ENCODE measurements at regions not wholly inside any gene's neighbourhood (a gene's known extent, or its start where the extent isn't known, plus 50 kb on each side); places are given as distances from the start of the nearest gene placed in this dataset.

DNA sequence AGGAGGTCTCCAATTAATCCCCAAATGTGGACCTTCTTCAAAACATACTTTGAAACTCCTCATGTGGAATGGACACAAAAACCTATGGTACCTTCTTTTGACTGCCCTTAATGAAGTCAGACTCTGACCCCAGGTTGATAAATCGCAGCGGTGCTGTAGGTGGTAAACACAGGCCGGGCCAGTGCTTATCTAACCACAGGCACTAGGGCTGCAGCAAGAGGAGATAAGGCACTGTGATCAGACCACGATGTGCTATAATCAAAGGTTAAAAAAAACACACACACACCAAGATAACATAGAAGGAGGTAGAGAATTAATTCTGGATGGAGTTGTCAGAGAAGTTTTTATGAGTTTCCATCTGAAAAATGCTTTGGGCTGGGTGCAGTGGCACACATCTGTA is 52.3 kb upstream of the SIPA1L2 start:
- DNase-seq = peak; percentile 61

DNA sequence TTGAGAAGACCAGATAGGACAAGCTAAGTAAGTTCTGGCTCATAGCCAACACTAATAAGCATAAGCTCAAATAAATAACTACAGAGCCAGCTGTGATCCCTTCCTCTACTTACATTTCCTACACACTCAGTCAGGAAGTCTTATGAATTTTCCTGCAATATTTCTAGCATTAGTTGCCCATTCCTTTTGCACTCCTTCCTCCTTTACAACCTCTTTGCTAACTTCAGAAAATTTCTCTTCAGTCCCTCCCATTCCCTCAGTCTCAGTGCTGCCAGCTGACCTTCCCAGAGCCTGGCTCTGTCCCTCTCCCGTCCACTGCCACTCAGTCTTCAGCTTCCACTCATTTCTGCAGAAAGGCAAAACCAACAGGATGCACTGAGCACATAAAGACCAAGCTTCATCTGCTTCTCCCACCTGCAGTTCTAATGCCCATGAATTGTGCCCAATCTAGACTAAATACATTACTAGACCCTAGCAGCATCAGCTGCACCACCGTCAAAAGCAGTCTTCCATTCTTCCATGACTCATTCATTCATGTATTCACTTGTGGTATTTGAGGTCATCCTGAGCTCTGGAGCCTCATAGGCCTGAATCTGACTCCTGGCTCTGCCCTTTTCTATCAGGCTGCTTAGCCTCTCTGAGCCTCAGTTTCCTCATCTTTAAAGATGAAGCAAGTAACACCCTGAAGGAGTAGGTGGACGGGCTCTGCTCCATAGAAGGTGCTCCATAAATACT is 54.6 kb upstream of the SIPA1L2 start:
- DNase-seq = peak; percentile 29

DNA sequence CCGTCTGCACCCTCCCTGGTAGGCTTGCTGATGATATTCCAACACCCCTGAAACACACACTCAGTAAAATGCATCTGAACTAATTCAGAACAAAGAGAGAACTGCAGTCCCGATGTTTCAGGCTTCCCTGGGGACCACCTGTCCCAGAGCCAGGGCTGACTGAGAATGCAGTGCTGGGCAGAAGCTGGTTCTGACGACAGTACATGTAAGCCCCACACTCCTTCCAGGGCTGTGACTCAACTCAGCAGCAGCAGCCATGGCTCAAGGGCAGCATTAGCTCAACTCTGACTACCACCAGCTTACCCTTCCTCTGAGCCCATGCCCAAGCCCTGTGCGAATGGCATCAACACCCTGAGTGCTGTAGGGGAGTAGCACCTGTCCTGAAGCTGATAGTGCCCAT is 56.4 kb upstream of the SIPA1L2 start:
- DNase-seq = no peak

DNA sequence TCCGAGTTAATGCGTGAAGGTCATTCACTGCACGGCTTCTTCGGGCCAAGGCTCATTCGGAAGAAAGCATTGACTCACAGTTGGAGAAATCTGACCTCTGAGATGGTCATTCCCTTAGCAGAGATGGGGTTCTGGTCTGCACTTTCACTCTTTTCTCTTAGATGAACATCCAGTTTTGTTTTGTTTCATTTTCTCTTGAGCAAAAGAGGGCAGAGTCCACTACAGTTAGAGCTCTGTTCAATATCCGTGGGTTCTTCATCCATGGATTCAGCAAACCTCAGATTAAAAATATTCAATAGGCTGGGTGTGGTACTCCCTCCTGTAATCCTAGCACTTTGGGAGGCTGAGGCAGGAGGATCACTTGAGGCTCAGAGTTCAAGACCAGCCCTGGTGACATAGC is 57.4 kb upstream of the SIPA1L2 start:
- DNase-seq = no peak

DNA sequence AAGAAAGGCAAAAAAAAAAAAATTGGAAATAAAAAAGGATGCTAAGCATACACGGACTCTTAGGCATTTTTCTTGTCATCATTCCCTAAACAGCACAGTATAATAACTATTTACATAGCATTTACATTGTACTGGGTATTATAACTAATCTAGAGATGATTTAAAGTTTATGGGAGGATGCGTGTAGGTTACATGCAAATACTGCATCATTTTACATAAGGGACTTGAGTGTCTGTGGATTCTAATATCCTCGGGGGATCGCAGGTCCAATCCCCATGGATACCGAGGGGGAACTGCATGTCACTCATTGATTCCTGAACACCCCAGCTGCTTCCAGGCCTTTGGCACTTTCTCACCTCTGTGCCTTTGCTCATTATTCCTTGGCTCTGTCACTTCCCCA is 57.8 kb upstream of the SIPA1L2 start:
- DNase-seq = no peak

DNA sequence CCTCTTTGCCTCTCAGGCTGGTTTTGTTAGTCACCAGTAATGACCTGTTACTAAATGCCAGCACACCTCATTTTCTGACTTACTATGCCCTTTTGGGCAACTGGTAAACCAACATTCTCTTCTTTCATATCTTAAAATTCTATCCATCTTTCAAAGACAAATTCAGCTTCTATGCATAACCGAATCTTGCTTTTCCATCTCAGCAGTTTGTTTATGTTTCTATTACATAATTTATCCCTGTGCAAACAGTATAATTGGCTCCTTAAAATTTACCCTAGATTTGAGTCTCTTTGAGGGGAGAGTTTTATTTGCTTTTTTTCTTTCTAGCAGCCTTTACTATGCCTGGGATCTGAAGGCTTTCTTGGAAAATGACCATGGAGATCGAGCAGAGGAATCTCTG is 58.5 kb upstream of the SIPA1L2 start:
- DNase-seq = no peak

DNA sequence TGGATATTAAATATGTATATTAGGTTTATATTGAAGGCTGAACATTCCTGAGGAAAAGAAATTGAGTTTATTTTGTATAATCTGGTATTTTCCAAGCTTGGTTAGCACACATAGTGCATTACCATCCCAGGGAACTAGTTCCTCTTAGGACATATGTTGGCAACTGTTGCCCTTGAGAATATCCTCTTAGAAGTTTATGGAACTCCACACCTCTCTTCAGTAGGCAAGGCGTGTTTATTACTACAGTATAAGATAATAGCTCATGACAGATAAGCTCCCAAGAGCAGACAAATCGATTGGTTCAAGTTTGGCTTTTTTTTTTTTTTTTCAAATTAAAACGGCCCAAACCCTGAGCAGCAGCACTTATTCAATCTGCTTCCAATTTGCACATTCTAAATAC is 59.8 kb upstream of the SIPA1L2 start:
- DNase-seq = no peak

DNA sequence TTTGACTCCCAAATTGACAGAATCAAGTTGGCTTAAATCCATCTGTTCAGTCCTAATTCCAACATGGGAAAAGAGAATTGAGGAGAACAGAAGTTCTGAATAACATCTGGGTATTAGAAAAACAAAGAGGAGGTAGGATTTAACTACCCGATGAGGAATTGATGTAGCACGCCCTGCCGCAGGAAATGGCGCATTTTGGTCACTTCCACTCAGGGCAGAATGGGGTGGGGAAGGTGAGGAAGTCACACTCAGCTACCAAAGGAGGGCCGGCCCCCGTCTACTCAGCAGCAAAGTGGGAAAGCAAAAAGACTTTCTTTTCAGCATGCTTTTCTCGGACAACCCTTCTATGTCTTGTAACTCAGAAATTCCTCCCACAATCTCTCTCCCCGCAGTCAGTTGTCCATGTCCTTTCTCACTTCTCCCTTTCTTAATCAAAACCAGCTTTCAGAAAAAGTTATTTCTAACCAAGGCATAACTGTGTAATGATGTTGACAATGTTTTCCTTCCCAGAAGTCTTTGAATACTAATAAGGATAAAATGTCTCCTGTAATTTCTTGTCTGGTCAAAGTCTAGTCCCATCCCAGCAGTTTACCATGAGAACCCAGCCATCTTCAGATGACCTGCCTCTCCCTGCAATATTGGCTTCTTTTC is 60.5 kb upstream of the SIPA1L2 start:
- no peak for DNase-seq

DNA sequence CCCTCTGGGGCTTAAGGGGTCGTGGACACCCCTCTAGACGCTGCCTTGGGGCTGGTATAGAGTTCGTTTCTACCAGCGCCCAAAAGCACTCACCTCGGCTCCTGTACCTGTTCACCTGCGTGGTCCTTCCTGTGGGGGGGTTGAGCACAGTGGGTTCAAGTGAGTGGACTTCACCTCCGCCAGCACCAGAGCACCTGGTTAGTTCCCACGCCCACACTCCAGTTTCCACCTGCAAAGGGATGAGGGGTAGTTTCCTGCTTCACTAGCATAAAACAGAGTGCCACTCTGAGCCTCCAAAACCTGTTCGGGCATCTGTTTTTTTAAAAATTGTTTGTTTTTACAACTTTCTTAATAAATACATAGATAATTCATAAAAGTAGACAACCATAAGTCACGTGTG is 64.5 kb upstream of the SIPA1L2 start:
- no peak for DNase-seq

DNA sequence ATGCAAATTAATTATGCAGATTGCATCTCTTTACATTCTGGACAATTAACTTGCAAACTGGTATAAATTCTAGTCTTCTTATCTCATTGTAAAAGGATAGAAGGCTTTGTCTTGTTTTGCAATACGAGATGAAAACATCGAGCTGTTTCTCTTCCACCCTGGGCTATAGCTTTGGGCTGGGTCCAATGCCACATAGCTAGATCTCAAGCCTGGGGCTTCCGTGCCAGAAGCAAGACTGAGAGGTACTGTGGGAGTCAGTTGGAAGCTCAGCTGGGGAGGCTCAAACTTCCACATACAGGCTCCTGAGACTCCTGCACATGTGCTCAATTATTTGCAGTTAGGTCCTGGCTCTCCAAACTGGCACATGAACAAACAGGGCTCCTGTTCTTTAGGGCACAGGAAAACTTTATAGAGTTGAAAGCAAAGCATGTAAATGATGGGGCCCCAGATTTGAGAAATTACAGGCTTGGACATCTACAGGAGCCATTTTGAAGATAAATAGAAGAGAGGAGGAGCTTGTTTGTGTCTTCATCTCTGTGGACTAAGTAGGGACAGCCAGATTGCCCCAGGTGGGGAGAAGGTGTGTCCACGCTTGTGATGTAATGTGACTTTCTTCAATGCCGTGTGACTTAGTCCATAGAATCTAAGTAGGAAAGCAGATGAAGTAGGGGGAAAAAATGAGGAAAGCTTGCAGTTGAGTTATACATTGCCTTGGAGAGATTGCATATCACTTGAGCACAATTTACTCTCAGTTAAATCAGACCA is 65.9 kb upstream of the SIPA1L2 start:
- no peak for DNase-seq

DNA sequence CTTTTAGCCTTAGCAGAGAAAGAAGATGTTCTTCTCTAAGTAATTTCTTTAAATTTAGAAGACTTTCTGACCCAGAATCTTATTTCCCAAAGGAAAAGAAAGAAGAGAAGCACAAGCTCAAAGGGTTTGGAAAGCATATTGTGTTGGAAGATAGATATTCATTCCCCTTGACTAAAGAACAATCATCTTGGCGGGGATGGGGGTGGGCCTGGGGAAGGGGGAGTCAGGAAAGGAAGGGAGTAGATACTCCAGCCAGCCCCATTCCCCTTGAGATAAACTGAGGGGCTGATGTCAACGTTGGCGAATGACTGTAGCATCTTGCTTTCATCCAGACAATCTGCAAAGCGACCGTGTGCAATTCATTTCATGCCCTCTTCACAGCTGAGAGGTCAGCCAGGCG is 66.5 kb upstream of the SIPA1L2 start:
- no peak for DNase-seq

DNA sequence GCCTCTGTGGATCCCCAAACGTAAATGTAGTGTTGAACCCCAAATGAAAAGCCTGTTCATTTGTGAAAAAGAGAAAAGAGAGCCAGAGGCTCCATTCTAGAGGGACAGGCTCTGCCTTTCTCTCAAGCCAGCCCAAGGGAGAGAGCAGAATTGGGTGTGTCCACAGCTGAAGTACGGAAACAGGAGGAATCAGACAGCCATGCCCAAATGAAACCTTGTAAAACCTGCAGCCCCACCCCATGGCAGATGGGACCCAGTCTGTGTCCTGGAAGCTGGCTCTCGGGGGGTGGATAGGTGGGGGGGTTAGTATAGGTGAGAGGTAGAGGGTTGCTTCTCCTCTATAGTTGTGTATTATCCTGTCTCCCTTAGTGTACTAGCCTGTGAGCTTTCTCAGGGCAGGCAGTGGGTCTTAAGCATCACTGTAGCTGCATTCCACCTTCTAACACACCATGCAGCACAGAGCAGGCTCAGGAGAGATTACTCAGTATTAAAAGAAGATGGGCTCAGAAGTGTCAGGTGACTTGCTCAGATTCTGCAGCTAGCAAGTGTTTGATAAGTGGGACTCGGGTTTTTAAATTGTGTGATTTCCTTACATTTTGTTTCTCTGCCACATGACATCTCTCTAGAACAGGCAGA is 67.4 kb upstream of the SIPA1L2 start:
- DNase-seq = no peak

DNA sequence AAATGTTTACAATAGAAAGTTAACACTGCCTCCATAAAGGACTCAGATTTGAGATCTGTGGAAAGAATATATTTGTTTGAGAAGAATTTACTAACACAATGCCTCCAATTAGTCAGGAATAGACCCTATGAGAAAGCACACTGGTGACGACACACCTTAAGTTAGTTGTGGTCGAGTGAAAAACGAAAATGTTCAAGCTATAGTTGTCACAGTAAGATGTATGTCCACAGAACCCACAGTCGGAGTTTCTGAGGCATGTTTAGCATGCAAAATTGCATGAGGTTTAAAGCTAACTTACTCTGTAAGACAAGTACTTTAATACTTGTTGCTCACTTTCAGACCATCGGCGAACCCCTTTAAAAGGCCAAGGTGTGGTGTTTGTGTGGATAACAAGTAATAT is 69.9 kb upstream of the SIPA1L2 start:
- DNase-seq = no peak

DNA sequence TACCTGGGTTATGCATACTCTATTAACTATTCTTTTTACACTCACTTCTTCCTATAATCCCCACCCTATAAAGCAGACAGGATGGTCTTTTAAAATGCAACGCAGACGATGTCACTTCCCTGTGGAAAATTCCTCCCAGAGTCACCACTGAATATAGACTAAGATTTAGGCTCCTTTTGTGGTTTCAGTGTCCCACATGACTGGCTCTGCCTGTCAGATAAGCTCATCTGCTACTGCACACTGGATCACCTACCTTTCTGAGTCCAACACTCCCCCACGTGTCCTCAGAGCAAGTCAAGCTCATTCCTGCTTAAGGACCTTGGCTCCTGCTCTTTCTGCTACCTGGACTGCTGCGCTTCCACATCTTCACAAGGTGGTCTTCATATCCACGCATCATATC is 73.0 kb upstream of the SIPA1L2 start:
- DNase-seq = no peak

DNA sequence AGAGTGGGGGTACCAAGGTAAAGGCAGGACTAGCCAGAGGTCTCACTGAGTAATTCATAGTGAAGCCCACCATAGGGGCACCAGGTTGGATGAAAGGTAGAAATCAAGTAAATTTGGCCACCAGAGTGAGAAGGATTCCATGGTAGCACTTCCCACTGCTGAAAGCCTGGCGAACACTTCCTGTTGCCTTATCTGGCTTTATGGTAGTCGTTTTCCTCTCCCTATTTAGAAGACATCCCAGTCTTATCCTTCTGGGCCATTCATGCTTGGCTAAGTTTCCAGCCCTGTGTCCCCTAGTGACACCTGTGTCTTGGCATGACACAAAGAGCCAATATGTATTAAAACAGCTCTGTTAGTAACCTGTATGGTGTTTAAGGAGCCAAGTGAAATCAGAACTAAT is 74.3 kb upstream of the SIPA1L2 start:
- DNase-seq = no peak

DNA sequence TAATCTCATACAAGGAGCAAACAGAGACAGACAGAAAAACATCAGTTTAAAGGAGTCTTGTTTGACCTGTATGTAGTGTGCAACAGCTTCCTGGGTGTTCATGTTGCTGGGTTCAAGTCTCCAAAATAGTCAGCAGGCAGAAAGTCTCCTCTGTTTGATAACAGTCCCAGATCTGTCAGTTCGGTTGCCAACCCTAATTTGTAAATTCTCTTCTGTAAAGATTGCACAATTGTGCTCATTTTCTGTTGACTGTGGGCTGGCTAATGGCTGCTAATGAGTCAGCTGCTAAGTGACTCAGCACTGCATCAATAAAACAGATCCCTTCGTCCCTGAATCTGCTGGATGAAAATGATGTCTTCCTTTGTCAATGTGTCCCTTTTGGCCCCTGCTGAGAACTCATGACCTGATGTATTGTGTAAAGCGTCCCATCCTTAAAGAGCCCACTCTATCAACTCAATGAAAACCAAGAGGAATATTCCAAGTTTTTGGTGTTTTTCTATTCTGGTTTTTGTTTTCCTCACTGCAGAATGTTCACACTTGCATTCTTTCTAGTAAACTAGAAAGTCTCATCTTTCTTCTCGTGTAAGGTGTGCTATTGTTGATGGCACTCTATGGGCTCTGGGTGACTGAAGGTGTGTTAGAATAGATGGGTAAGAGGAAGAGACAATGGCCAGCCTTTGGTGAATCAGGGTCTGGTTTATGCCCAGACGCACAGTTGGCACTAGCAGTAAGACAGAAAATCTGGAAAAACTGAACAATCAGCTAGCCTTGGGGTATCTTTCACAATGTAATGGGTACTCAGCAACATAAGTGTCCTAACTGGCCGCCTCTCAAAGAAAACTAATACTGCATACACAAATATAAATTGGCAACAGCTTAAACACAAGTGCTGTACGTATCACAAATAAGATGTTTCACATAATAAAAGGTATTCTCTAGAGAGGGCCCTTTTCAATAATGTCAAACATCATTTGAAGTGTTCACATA is 75.1 kb upstream of the SIPA1L2 start:
- DNase-seq = peak; percentile 27

DNA sequence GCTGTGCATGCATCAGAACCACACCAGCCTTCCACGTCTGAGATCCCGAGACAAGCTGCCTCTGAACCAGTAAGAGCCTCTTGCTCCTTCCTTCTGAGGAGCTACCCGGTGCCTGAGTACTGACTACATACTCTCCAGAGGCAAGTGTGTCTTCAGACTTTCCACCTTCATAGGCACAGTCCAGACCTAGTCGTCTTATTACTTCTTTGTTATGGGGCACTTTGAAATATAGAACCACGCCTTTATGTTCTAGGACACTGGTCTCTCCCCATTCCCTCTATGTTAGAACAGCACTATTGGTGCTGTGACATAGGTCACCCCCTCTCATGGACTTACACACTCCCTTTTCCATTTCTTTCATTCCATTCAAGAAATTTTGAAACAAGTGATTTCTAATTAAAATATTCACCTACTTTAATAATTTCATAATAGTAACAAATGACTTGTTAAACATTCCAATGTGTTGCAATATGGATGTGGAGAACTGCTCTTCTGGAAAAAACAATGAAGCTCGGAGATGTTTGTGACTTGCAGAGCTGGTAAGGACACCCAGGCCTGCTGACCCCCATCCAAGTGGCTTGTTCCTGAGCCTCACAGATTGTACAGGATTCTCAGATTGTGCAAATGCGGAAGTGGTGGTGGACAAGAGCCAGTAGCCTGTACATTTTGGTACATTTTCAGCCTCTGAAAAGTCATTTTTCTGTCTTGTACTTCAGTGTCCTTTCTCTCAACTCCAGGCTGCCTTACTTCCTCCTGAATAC is 76.1 kb upstream of the SIPA1L2 start:
- DNase-seq = no peak

DNA sequence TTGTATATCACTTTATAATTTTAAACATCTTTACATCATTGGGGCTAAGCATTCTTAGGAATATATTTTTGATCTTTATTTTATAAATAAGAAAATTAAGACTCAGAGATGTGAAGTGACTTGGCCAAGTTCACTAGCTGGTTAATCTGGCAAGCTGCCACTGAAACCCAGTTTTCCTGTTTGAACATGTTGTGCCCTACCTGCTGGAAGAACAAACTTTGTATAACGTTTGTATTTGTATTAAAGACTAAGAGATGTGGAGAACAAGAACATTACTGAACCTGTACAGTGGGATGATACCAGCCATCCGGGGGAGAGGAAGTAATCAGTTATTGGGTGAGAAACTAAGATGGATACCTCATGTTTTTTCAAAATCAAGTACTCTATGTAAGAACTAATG is 77.2 kb upstream of the SIPA1L2 start:
- DNase-seq = no peak

DNA sequence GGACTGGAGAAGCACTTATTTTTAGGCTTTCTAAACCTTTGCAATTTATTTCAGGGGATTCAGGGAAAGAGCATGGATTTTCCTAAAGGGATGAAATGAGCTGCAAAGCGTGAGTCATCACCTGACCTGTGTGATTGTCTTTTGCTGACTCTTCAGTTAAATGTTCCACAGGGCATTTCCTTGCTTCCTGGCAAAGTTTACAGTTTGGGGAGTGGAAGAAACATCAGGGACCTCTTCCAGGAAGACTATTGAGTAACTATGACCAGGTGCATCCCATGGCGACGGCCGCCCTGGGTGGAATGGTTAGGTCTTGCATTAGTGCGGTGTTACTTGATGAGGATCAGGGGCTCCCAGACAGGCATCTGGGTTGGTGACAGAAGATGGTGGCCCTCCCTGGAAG is 79.5 kb upstream of the SIPA1L2 start:
- peak; percentile 26 for DNase-seq

DNA sequence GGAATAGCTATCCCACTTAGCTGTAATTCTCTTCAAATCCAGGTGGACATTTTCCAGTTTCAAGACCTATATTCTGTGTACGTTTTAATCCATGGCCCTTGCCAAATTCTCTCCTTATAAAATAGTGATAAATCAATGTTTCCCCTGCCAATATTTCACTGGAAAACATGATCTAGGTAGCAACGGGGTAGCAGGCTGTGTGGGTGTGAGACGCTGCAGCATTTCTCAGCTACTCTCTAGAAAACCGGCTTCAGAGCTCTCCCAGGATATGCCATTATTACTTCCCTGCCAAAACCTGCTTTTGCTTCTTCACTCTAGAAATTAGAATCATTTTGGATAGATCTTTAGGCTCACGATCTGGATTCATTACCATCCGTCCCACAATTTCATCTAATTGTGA is 82.1 kb upstream of the SIPA1L2 start:
- no peak for DNase-seq

DNA sequence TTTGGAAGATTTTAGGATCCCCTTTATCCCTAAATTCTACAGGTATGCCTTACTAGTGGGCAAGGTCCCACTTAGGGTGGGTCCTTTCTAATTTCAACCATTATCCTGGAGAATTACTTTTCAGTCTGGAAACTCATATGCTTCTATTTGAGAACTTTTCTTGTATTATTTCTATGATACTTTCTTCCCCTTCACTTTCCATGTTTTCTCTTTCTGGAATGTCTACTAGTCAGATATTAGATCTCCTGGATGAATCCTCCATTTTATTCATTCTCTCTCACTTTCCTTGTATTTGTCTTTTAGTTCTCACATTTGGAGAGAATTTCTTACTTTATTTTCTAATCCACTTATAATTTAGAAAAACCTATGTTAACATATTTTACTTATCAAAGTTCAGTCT is 83.9 kb upstream of the SIPA1L2 start:
- DNase-seq = no peak

DNA sequence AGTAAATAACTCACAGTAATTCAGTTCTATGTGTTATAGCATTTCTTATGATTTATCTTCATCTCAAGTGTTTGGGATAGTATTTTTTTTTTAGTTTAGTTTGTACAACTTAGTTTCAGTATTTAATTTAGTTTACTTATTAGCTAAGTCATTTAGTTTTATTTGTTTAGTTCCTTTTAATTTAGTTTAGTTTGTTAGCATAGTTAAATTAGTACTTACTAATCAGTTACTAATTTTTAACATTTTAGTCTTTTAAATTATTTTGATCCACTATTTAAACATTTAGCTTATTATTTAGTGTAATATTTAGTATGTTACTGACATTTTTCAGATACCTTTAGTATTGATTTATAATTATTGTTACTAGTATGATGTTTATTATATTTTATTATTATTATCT is 85.2 kb upstream of the SIPA1L2 start:
- DNase-seq = no peak

Data from NCI-H226 (cell line).